ENCODE measurements at regions not wholly inside any gene's neighbourhood (a gene's known extent, or its start where the extent isn't known, plus 50 kb on each side); places are given as distances from the start of the nearest gene placed in this dataset.

- H3K27ac Mint-ChIP-seq: no peak overlapping the region
- no peaks in the 10 kb centered on the region for H3K36me3 Mint-ChIP-seq (ENCODE audit: low read depth)
- POLR2A ChIA-PET: no interaction called here
- no peaks in the 10 kb centered on the region for H3K9me3 Mint-ChIP-seq (ENCODE audit: insufficient read depth)
- no peak overlapping the region for H3K4me3 Mint-ChIP-seq
- no peak for DNase-seq
- ATAC-seq: no peak
- CTCF ChIA-PET: no interaction called here
- H3K27me3 Mint-ChIP-seq (ENCODE audit: low read depth): no peaks in the 10 kb centered on the region
- H3K4me1 Mint-ChIP-seq (ENCODE audit: low read depth): no peaks in the 10 kb centered on the region
Measured at GRCh38 chr2:223386984-223387383, 215.2 kb downstream of the SCG2 start.

GRCh38 chr2:223389624-223390023 is 212.5 kb downstream of the SCG2 start:
- ChIA-PET POLR2A (no interaction called here), CTCF (no interaction called here)
- Mint-ChIP-seq H3K4me3 (no peak overlapping the region), H3K27ac (no peak overlapping the region), H3K9me3 (ENCODE audit: insufficient read depth) (peaks cover 3% of the 10 kb centered on the region), H3K27me3 (ENCODE audit: low read depth) (no peaks in the 10 kb centered on the region), H3K4me1 (ENCODE audit: low read depth) (no peaks in the 10 kb centered on the region), H3K36me3 (ENCODE audit: low read depth) (no peaks in the 10 kb centered on the region)
- ATAC-seq (no peak), DNase-seq (no peak)

GRCh38 chr2:223396993-223397392 is 205.2 kb downstream of the SCG2 start:
- Mint-ChIP-seq H3K36me3 (ENCODE audit: low read depth) (no peaks in the 10 kb centered on the region), H3K4me1 (ENCODE audit: low read depth) (no peaks in the 10 kb centered on the region), H3K27ac (no peak overlapping the region), H3K9me3 (ENCODE audit: insufficient read depth) (peaks cover 6% of the 10 kb centered on the region), H3K4me3 (no peak overlapping the region), H3K27me3 (ENCODE audit: low read depth) (no peaks in the 10 kb centered on the region)
- CTCF ChIA-PET: no interaction called here
- POLR2A ChIA-PET: no interaction called here
- DNase-seq: no peak
- no peak for ATAC-seq

GRCh38 chr2:223399357-223399957 is 202.7 kb downstream of the SCG2 start:
- DNase-seq (no peak), ATAC-seq (no peak)
- CTCF ChIA-PET: no interaction called here
- POLR2A ChIA-PET: no interaction called here
- no peak overlapping the region for H3K4me3 Mint-ChIP-seq
- peaks cover 3% of the 10 kb centered on the region for H3K9me3 Mint-ChIP-seq (ENCODE audit: insufficient read depth)
- no peaks in the 10 kb centered on the region for H3K36me3 Mint-ChIP-seq (ENCODE audit: low read depth)
- H3K27me3 Mint-ChIP-seq (ENCODE audit: low read depth): no peaks in the 10 kb centered on the region
- no peaks in the 10 kb centered on the region for H3K4me1 Mint-ChIP-seq (ENCODE audit: low read depth)
- H3K27ac Mint-ChIP-seq: no peak overlapping the region

GRCh38 chr2:223404616-223405015 is 197.5 kb downstream of the SCG2 start:
- no peaks in the 10 kb centered on the region for H3K4me1 Mint-ChIP-seq (ENCODE audit: low read depth)
- ChIA-PET CTCF (no interaction called here), POLR2A (interaction anchor here (0.6 kb wide), 1 partner anchor 157 kb away, joined by 3 read pairs; no protein-coding TSS in a partner anchor)
- no peak for DNase-seq
- H3K36me3 Mint-ChIP-seq (ENCODE audit: low read depth): no peaks in the 10 kb centered on the region
- H3K4me3 Mint-ChIP-seq: no peak overlapping the region
- no peak for ATAC-seq
- H3K27ac Mint-ChIP-seq: no peak overlapping the region
- H3K9me3 Mint-ChIP-seq (ENCODE audit: insufficient read depth): no peaks in the 10 kb centered on the region
- no peaks in the 10 kb centered on the region for H3K27me3 Mint-ChIP-seq (ENCODE audit: low read depth)

GRCh38 chr2:223414646-223415045 is 187.5 kb downstream of the SCG2 start:
- no peak overlapping the region for H3K27ac Mint-ChIP-seq
- POLR2A ChIA-PET: no interaction called here
- H3K4me1 Mint-ChIP-seq (ENCODE audit: low read depth): no peaks in the 10 kb centered on the region
- ATAC-seq: no peak
- no peaks in the 10 kb centered on the region for H3K36me3 Mint-ChIP-seq (ENCODE audit: low read depth)
- CTCF ChIA-PET: no interaction called here
- no peaks in the 10 kb centered on the region for H3K27me3 Mint-ChIP-seq (ENCODE audit: low read depth)
- no peak overlapping the region for H3K4me3 Mint-ChIP-seq
- no peak for DNase-seq
- no peaks in the 10 kb centered on the region for H3K9me3 Mint-ChIP-seq (ENCODE audit: insufficient read depth)

GRCh38 chr2:223415071-223415470 is 187.1 kb downstream of the SCG2 start:
- Mint-ChIP-seq H3K36me3 (ENCODE audit: low read depth) (no peaks in the 10 kb centered on the region), H3K27me3 (ENCODE audit: low read depth) (no peaks in the 10 kb centered on the region), H3K4me1 (ENCODE audit: low read depth) (no peaks in the 10 kb centered on the region), H3K9me3 (ENCODE audit: insufficient read depth) (no peaks in the 10 kb centered on the region), H3K4me3 (no peak overlapping the region), H3K27ac (no peak overlapping the region)
- ATAC-seq (no peak), DNase-seq (no peak)
- ChIA-PET POLR2A (no interaction called here), CTCF (no interaction called here)

GRCh38 chr2:223416815-223417610 is 185.1 kb downstream of the SCG2 start:
- no peak overlapping the region for H3K4me3 Mint-ChIP-seq
- H3K27me3 Mint-ChIP-seq (ENCODE audit: low read depth): no peaks in the 10 kb centered on the region
- ChIA-PET CTCF (interaction anchor here (0.6 kb wide), 1 partner anchor 156 kb away, joined by 3 read pairs; no protein-coding TSS in a partner anchor), POLR2A (no interaction called here)
- no peaks in the 10 kb centered on the region for H3K4me1 Mint-ChIP-seq (ENCODE audit: low read depth)
- ATAC-seq (no peak), DNase-seq (no peak)
- no peaks in the 10 kb centered on the region for H3K9me3 Mint-ChIP-seq (ENCODE audit: insufficient read depth)
- no peaks in the 10 kb centered on the region for H3K36me3 Mint-ChIP-seq (ENCODE audit: low read depth)
- H3K27ac Mint-ChIP-seq: no peak overlapping the region

GRCh38 chr2:223418131-223418530 is 184.0 kb downstream of the SCG2 start:
- no peaks in the 10 kb centered on the region for H3K4me1 Mint-ChIP-seq (ENCODE audit: low read depth)
- POLR2A ChIA-PET: no interaction called here
- H3K9me3 Mint-ChIP-seq (ENCODE audit: insufficient read depth): no peaks in the 10 kb centered on the region
- H3K27ac Mint-ChIP-seq: no peak overlapping the region
- CTCF ChIA-PET: no interaction called here
- H3K36me3 Mint-ChIP-seq (ENCODE audit: low read depth): no peaks in the 10 kb centered on the region
- ATAC-seq (no peak), DNase-seq (no peak)
- H3K4me3 Mint-ChIP-seq: no peak overlapping the region
- H3K27me3 Mint-ChIP-seq (ENCODE audit: low read depth): no peaks in the 10 kb centered on the region

- CTCF ChIA-PET: no interaction called here
- POLR2A ChIA-PET: no interaction called here
- Mint-ChIP-seq H3K4me1 (ENCODE audit: low read depth) (no peaks in the 10 kb centered on the region), H3K4me3 (no peak overlapping the region), H3K9me3 (ENCODE audit: insufficient read depth) (no peaks in the 10 kb centered on the region), H3K27ac (no peak overlapping the region), H3K36me3 (ENCODE audit: low read depth) (no peaks in the 10 kb centered on the region), H3K27me3 (ENCODE audit: low read depth) (no peaks in the 10 kb centered on the region)
- ATAC-seq (no peak), DNase-seq (no peak)
Measured at GRCh38 chr2:223418604-223419199, 183.5 kb downstream of the SCG2 start.

- Mint-ChIP-seq H3K9me3 (ENCODE audit: insufficient read depth) (no peaks in the 10 kb centered on the region), H3K27ac (no peak overlapping the region), H3K27me3 (ENCODE audit: low read depth) (no peaks in the 10 kb centered on the region), H3K4me1 (ENCODE audit: low read depth) (no peaks in the 10 kb centered on the region), H3K36me3 (ENCODE audit: low read depth) (no peaks in the 10 kb centered on the region), H3K4me3 (no peak overlapping the region)
- DNase-seq: no peak
- ChIA-PET POLR2A (no interaction called here), CTCF (no interaction called here)
- no peak for ATAC-seq
Measured at GRCh38 chr2:223420048-223420447, 182.1 kb downstream of the SCG2 start.

- CTCF ChIA-PET: no interaction called here
- H3K9me3 Mint-ChIP-seq (ENCODE audit: insufficient read depth): no peaks in the 10 kb centered on the region
Measured at GRCh38 chr2:223431479-223431878, 170.7 kb downstream of the SCG2 start.

More at GRCh38 chr2:223431479-223431878, 170.7 kb downstream of the SCG2 start:
- no peaks in the 10 kb centered on the region for H3K4me1 Mint-ChIP-seq (ENCODE audit: low read depth)
- POLR2A ChIA-PET: no interaction called here
- no peak for DNase-seq
- H3K27ac Mint-ChIP-seq: no peak overlapping the region
- no peak for ATAC-seq
- H3K36me3 Mint-ChIP-seq (ENCODE audit: low read depth): no peaks in the 10 kb centered on the region
- H3K27me3 Mint-ChIP-seq (ENCODE audit: low read depth): no peaks in the 10 kb centered on the region
- H3K4me3 Mint-ChIP-seq: no peak overlapping the region
